Heart left ventricle (tissue), 16 donors: ENCODE measurements at regions not wholly inside any gene's neighbourhood (a gene's known extent, or its start where the extent isn't known, plus 50 kb on each side); places are given as distances from the start of the nearest gene placed in this dataset.

ENCODE experiments used
- ATAC-seq, 4 donors: fragments of 200-7000 bp; cut with Tn5 transposase; one replicate each; pipeline ENCODE4 v1.9.1; 2020 to 2022; ENCODE audit warnings: moderate library complexity in 4 of 4, mild to moderate bottlenecking in 3 of 4, moderate number of reproducible peaks in 1 of 4
- DNase-seq, 5 donors: peaks; one replicate each; pipeline ENCODE4 v3.0.0-alpha.2; 2020
- H3K27ac ChIP-seq, 12 donors: fragments of 200-600 bp; sonication (generic) in 4 of 12; one replicate each; pipeline versions ENCODE4 v1.5.0 to v1.8.0; 2016 to 2022; ENCODE audit warnings: mild to moderate bottlenecking in 2 of 12
- H3K27me3 ChIP-seq, 9 donors: fragments of 200-600 bp; sonication (generic) in 2 of 9; one replicate each; pipeline versions ENCODE4 v1.5.1 to v1.8.0; 2016 to 2022; ENCODE audit warnings: mild to moderate bottlenecking in 3 of 9
- H3K36me3 ChIP-seq, 9 donors: fragments of 200-600 bp; sonication (generic) in 2 of 9; one replicate each; pipeline versions ENCODE4 v1.5.0 to v1.8.0; 2018 to 2022; ENCODE audit warnings: mild to moderate bottlenecking in 2 of 9
- H3K4me1 ChIP-seq, 12 donors: fragments of 200-600 bp; sonication (generic) in 4 of 12; one replicate each; pipeline versions ENCODE4 v1.5.0 to v1.8.0; 2016 to 2022; ENCODE audit warnings: mild to moderate bottlenecking in 3 of 12
- H3K4me3 ChIP-seq, 12 donors: fragments of 200-600 bp; sonication (generic) in 4 of 12; one replicate each; pipeline versions ENCODE4 v1.5.0 to v1.8.0; 2017 to 2022; ENCODE audit warnings: mild to moderate bottlenecking in 9 of 12, moderate library complexity in 4 of 12
- H3K9me3 ChIP-seq, 12 donors: fragments of 200-600 bp; sonication (generic) in 4 of 12; one replicate each; pipeline versions ENCODE4 v1.5.0 to v1.8.0; 2016 to 2022; ENCODE audit warnings: mild to moderate bottlenecking in 1 of 12
- CTCF ChIP-seq, 12 donors: fragments of 200-600 bp; sonication (generic) in 4 of 12; IDR thresholded peaks; one replicate each; pipeline versions ENCODE4 v1.5.0 to v1.8.0; 2018 to 2022; ENCODE audit warnings: antibody characterized with exemption in 12 of 12, mild to moderate bottlenecking in 5 of 12
- POLR2A ChIP-seq, 2 donors: fragments of 450-650 bp; IDR thresholded peaks; one replicate each; pipeline ENCODE4 v1.6.1; 2017; ENCODE audit warnings: antibody characterized with exemption in 2 of 2, mild to moderate bottlenecking in 2 of 2, moderate library complexity in 2 of 2
- WGBS, 4 donors: extraction: QIAGEN DNeasy Blood & Tissue Kit in 2 of 4; methylation state at CpG; one replicate each; pipeline versions ENCODE4 v1.1.5 to v1.1.7; 2013 to 2018; 5-methylcytosine and 5-hydroxymethylcytosine counted together
- intact Hi-C, 10 donors: fragments of 100-400 bp; cut with DNase I; formaldehyde crosslinking; loops; one replicate each; pipeline versions ENCODE4 v1.11.1 to v1.14.2; 2022
- donor health status: ischemic (EF 13 %, LVEDD 7.1; RV severe dilation, severe dysfunction).
- donor health status: healthy with polysubstance abuse.
- donor health status: DM: no; HTN: yes; CAD: no.
- donor health status: DM: no; HTN: no; CAD: no.
- donor health status: ischemic (EF 25% LVEDD 6.9; RV normal size, moderate dysfunction).
- donor health status: ischemic (EF 25% LVEDD 5.7; RV mildly dilated, moderate dysfunction).
- donor health status: healthy.
- donor health status: DM: yes; HTN: yes; CAD: no.
- donor health status: ischemic (EF 35%, LVEDD 5.7; RV mildly dilated, moderate dysfunction).
- donor health status: nonischemic (EF 11% LVEDD 7.7; RV severe dilation, severe dysfunction).
- donor health status: DM: yes; HTN: yes; CAD: no.
- donor health status: PGD.
- donor health status: ischemic (EF 29% LVEDD 5.4; RV normal size, mild dysfunction).
- donor health status: nonischemic (EF 23%, LVEDD 6.1; RV moderate dilation, normal function).

GRCh38 chr2:16135196-16135912 is 195.0 kb downstream of the MYCN start:
- H3K27me3 ChIP-seq, result no peaks in the 10 kb centered on the region
- no peak for DNase-seq
- no peak for TF ChIP-seq POLR2A (IDR thresholded peaks at IDR 0.05)
- H3K36me3 ChIP-seq, result no peaks in the 10 kb centered on the region
- H3K4me3 ChIP-seq, result no peak overlapping the region
- ATAC-seq, result no peak
- H3K9me3 ChIP-seq, result no peaks in the 10 kb centered on the region
- no peaks in the 10 kb centered on the region for H3K4me1 ChIP-seq
- intact Hi-C loops, result no loop called here
- no peak overlapping the region for H3K27ac ChIP-seq

DNA sequence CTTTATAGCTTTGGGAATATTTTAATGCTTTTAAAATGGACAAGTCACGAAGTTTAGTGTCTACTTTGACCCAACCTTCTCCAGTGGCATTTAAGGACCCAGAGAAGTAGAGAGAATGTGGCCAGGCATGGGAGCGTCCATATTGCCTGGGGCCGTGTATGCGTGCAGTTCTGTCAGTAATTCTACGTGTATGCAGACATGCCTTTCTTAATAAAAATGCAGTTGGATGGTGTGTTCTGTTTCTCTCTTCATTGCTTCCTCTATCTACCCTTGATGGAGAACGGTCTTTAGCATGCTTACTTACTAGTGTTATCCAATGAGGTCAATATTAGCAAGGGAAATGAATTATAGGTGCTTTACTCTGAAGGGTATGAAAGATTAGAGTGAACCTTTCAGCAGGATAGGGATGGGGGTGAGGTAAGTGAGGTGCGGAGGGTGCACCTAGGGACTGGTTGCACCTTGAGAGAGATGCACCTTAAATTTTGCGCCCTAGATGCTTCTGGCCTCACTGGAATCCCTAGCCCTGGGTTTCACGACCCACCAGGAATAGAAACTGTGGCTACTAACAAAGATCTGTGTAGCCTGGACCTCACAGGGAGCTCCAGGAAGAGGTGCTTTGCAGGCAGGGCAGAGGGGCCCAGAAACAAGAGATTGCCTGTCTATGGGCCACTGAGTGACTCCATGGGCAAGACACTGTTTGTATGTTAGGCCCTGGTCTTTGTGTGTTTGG is 194.3 kb downstream of the MYCN start:
- no peak overlapping the region for H3K27ac ChIP-seq
- DNase-seq, result no peak
- TF ChIP-seq CTCF (IDR thresholded peaks at IDR 0.05), result no peak
- no peak for TF ChIP-seq POLR2A (IDR thresholded peaks at IDR 0.05)
- H3K9me3 ChIP-seq, result no peaks in the 10 kb centered on the region
- WGBS, 4 donors, result 92 to 94% (median 93%) methylated on average over 9 of the region's 9 CpGs
- ATAC-seq, result no peak
- intact Hi-C loops, result no loop called here
- no peaks in the 10 kb centered on the region for H3K27me3 ChIP-seq
- H3K4me3 ChIP-seq, result no peak overlapping the region
- H3K4me1 ChIP-seq, result no peaks in the 10 kb centered on the region
- H3K36me3 ChIP-seq, result no peaks in the 10 kb centered on the region

- 67 to 77% (median 74%) methylated on average over 8 of the region's 8 CpGs for WGBS, 4 donors
- peaks cover 0 to 7% (median 0%) of the 10 kb centered on the region in 9 donors for H3K27me3 ChIP-seq
- H3K4me1 ChIP-seq, result no peaks in the 10 kb centered on the region
- no peak for DNase-seq
- no peak for ATAC-seq
- TF ChIP-seq POLR2A (IDR thresholded peaks at IDR 0.05) (no peak), CTCF (IDR thresholded peaks at IDR 0.05) (no peak)
- H3K4me3 ChIP-seq, result no peak overlapping the region
- intact Hi-C loops, result no loop called here
- no peaks in the 10 kb centered on the region for H3K36me3 ChIP-seq
- no peaks in the 10 kb centered on the region for H3K9me3 ChIP-seq
- no peak overlapping the region for H3K27ac ChIP-seq
Measured at GRCh38 chr2:16130906-16131400, 190.6 kb downstream of the MYCN start.

GRCh38 chr2:16130541-16130880 is 190.2 kb downstream of the MYCN start:
- Histone ChIP-seq H3K36me3 (no peaks in the 10 kb centered on the region), H3K27ac (no peak overlapping the region), H3K4me3 (no peak overlapping the region), H3K9me3 (no peaks in the 10 kb centered on the region), H3K27me3 (peaks cover 0 to 12% (median 0%) of the 10 kb centered on the region in 9 donors), H3K4me1 (no peaks in the 10 kb centered on the region)
- WGBS, 4 donors, result 82 to 93% (median 87%) methylated on average over 5 of the region's 5 CpGs
- ATAC-seq (no peak), DNase-seq (no peak)
- TF ChIP-seq POLR2A (IDR thresholded peaks at IDR 0.05), result no peak
- no peak for TF ChIP-seq CTCF (IDR thresholded peaks at IDR 0.05)
- intact Hi-C loops, result no loop called here
